ENCODE measurements at regions not wholly inside any gene's neighbourhood (a gene's known extent, or its start where the extent isn't known, plus 50 kb on each side); places are given as distances from the start of the nearest gene placed in this dataset.
A peak's percentile ranks its signal among the peaks of the same experiment; 100 is the strongest.

DNA sequence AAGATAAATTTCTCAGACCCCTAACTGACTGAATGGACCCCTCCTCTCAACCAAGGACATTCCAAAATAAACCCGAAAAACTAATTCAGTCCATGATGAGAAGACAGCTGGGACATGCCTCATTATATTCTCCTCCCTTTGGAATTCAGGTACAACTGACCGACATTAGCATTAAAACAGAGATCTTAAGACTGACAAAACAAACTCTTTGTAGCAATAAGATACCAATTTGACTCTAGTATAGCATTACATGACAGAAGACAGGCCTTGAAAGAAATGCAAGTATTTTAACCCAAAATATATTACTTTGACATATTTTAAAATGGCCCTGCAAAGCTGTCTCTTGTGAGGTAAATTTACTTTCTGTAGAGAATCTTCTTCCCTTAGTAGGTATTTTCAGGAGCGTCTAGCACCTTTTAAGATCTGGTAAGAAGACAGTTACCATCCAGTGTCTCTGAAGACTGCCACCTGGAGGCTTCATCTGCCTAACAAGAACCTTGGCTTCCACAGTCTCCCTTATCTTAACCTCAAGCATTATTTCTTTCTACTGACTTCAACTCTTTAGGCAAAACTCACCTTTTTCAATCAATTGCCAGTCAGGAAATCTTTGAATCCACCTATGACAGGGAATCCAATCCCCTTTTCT is 957.5 kb downstream of the SLC6A15 start (continued):
- TF ChIP-seq, protein P1, sequence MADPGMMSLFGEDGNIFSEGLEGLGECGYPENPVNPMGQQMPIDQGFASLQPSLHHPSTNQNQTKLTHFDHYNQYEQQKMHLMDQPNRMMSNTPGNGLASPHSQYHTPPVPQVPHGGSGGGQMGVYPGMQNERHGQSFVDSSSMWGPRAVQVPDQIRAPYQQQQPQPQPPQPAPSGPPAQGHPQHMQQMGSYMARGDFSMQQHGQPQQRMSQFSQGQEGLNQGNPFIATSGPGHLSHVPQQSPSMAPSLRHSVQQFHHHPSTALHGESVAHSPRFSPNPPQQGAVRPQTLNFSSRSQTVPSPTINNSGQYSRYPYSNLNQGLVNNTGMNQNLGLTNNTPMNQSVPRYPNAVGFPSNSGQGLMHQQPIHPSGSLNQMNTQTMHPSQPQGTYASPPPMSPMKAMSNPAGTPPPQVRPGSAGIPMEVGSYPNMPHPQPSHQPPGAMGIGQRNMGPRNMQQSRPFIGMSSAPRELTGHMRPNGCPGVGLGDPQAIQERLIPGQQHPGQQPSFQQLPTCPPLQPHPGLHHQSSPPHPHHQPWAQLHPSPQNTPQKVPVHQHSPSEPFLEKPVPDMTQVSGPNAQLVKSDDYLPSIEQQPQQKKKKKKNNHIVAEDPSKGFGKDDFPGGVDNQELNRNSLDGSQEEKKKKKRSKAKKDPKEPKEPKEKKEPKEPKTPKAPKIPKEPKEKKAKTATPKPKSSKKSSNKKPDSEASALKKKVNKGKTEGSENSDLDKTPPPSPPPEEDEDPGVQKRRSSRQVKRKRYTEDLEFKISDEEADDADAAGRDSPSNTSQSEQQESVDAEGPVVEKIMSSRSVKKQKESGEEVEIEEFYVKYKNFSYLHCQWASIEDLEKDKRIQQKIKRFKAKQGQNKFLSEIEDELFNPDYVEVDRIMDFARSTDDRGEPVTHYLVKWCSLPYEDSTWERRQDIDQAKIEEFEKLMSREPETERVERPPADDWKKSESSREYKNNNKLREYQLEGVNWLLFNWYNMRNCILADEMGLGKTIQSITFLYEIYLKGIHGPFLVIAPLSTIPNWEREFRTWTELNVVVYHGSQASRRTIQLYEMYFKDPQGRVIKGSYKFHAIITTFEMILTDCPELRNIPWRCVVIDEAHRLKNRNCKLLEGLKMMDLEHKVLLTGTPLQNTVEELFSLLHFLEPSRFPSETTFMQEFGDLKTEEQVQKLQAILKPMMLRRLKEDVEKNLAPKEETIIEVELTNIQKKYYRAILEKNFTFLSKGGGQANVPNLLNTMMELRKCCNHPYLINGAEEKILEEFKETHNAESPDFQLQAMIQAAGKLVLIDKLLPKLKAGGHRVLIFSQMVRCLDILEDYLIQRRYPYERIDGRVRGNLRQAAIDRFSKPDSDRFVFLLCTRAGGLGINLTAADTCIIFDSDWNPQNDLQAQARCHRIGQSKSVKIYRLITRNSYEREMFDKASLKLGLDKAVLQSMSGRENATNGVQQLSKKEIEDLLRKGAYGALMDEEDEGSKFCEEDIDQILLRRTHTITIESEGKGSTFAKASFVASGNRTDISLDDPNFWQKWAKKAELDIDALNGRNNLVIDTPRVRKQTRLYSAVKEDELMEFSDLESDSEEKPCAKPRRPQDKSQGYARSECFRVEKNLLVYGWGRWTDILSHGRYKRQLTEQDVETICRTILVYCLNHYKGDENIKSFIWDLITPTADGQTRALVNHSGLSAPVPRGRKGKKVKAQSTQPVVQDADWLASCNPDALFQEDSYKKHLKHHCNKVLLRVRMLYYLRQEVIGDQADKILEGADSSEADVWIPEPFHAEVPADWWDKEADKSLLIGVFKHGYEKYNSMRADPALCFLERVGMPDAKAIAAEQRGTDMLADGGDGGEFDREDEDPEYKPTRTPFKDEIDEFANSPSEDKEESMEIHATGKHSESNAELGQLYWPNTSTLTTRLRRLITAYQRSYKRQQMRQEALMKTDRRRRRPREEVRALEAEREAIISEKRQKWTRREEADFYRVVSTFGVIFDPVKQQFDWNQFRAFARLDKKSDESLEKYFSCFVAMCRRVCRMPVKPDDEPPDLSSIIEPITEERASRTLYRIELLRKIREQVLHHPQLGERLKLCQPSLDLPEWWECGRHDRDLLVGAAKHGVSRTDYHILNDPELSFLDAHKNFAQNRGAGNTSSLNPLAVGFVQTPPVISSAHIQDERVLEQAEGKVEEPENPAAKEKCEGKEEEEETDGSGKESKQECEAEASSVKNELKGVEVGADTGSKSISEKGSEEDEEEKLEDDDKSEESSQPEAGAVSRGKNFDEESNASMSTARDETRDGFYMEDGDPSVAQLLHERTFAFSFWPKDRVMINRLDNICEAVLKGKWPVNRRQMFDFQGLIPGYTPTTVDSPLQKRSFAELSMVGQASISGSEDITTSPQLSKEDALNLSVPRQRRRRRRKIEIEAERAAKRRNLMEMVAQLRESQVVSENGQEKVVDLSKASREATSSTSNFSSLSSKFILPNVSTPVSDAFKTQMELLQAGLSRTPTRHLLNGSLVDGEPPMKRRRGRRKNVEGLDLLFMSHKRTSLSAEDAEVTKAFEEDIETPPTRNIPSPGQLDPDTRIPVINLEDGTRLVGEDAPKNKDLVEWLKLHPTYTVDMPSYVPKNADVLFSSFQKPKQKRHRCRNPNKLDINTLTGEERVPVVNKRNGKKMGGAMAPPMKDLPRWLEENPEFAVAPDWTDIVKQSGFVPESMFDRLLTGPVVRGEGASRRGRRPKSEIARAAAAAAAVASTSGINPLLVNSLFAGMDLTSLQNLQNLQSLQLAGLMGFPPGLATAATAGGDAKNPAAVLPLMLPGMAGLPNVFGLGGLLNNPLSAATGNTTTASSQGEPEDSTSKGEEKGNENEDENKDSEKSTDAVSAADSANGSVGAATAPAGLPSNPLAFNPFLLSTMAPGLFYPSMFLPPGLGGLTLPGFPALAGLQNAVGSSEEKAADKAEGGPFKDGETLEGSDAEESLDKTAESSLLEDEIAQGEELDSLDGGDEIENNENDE (IDR thresholded peaks at IDR 0.05; ENCODE audit: insufficient replicate concordance, low read length), result peak; percentile 65
- no peak for TF ChIP-seq PHF8 (conservative IDR thresholded peaks at IDR 0.05; ENCODE audit: low read depth, low read length)

All from H1 (cell line).